ENCODE measurements at regions not wholly inside any gene's neighbourhood (a gene's known extent, or its start where the extent isn't known, plus 50 kb on each side); places are given as distances from the start of the nearest gene placed in this dataset.

GRCh38 chr3:117302428-117302827, 592.8 kb downstream of the TUSC7 start:
- Histone ChIP-seq H3K36me3 (no peaks in the 10 kb centered on the region), H3K27me3 (no peaks in the 10 kb centered on the region), H3K4me1 (no peaks in the 10 kb centered on the region), H3K4me3 (no peak overlapping the region), H3K9me3 (no peaks in the 10 kb centered on the region), H3K27ac (no peak overlapping the region)
- TF ChIP-seq POLR2A (IDR thresholded peaks at IDR 0.05): no peak
- TF ChIP-seq CTCF (IDR thresholded peaks at IDR 0.05): no peak
- DNase-seq: no peak

GRCh38 chr3:117303443-117303842, 593.9 kb downstream of the TUSC7 start:
- Histone ChIP-seq H3K9me3 (no peaks in the 10 kb centered on the region), H3K4me1 (no peaks in the 10 kb centered on the region), H3K27me3 (no peaks in the 10 kb centered on the region), H3K4me3 (no peak overlapping the region), H3K36me3 (no peaks in the 10 kb centered on the region), H3K27ac (no peak overlapping the region)
- TF ChIP-seq POLR2A (IDR thresholded peaks at IDR 0.05) (no peak), CTCF (IDR thresholded peaks at IDR 0.05) (no peak)
- no peak for DNase-seq

GRCh38 chr3:117304681-117305080, 595.1 kb downstream of the TUSC7 start:
- Histone ChIP-seq H3K4me3 (no peak overlapping the region), H3K9me3 (no peaks in the 10 kb centered on the region), H3K27me3 (no peaks in the 10 kb centered on the region), H3K36me3 (no peaks in the 10 kb centered on the region), H3K4me1 (no peaks in the 10 kb centered on the region), H3K27ac (no peak overlapping the region)
- TF ChIP-seq POLR2A (IDR thresholded peaks at IDR 0.05): no peak
- no peak for TF ChIP-seq CTCF (IDR thresholded peaks at IDR 0.05)
- DNase-seq: no peak

GRCh38 chr3:117305681-117306080, 596.1 kb downstream of the TUSC7 start:
- H3K9me3 ChIP-seq: no peaks in the 10 kb centered on the region
- no peak for DNase-seq

GRCh38 chr3:117306299-117306698, 596.7 kb downstream of the TUSC7 start:
- Histone ChIP-seq H3K27me3 (no peaks in the 10 kb centered on the region), H3K27ac (no peak overlapping the region), H3K36me3 (no peaks in the 10 kb centered on the region), H3K4me3 (no peak overlapping the region), H3K9me3 (no peaks in the 10 kb centered on the region), H3K4me1 (no peaks in the 10 kb centered on the region)
- DNase-seq: no peak
- no peak for TF ChIP-seq CTCF (IDR thresholded peaks at IDR 0.05)
- no peak for TF ChIP-seq POLR2A (IDR thresholded peaks at IDR 0.05)

More at GRCh38 chr3:117305681-117306080, 596.1 kb downstream of the TUSC7 start:
- TF ChIP-seq CTCF (IDR thresholded peaks at IDR 0.05) (no peak), POLR2A (IDR thresholded peaks at IDR 0.05) (no peak)
- H3K4me3 ChIP-seq: no peak overlapping the region
- H3K36me3 ChIP-seq: no peaks in the 10 kb centered on the region
- H3K4me1 ChIP-seq: no peaks in the 10 kb centered on the region
- no peak overlapping the region for H3K27ac ChIP-seq
- no peaks in the 10 kb centered on the region for H3K27me3 ChIP-seq

- no peaks in the 10 kb centered on the region for H3K9me3 ChIP-seq
- no peaks in the 10 kb centered on the region for H3K36me3 ChIP-seq
- no peaks in the 10 kb centered on the region for H3K4me1 ChIP-seq
- H3K27ac ChIP-seq: no peak overlapping the region
- no peak for DNase-seq
- no peak overlapping the region for H3K4me3 ChIP-seq
- no peaks in the 10 kb centered on the region for H3K27me3 ChIP-seq
- TF ChIP-seq POLR2A (IDR thresholded peaks at IDR 0.05) (no peak), CTCF (IDR thresholded peaks at IDR 0.05) (no peak)
Observed at GRCh38 chr3:117308353-117308752, 598.8 kb downstream of the TUSC7 start.

Data from Peyer's patch (tissue), 4 donors.